Kidney epithelial cell (primary cell): ENCODE measurements at regions not wholly inside any gene's neighbourhood (a gene's known extent, or its start where the extent isn't known, plus 50 kb on each side); places are given as distances from the start of the nearest gene placed in this dataset.

Experiments
- DNase-seq: peaks from one replicate; pipeline ENCODE4 v3.0.0-alpha.2; 2010; ENCODE audit warnings: low read depth
- H3K27me3 ChIP-seq: 2 replicates; pipeline ENCODE4 v1.6.0; 2011; ENCODE audit warnings: low read length; ENCODE audit not compliant: control insufficient read depth, insufficient read depth
- H3K36me3 ChIP-seq: 2 replicates; pipeline ENCODE4 v1.5.1; 2011; ENCODE audit warnings: low read length; ENCODE audit not compliant: control insufficient read depth, insufficient read depth
- H3K4me3 ChIP-seq: 2 replicates; pipeline ENCODE4 v1.5.1; 2011; ENCODE audit warnings: low read depth, mild to moderate bottlenecking, control low read depth, low read length
- TF ChIP-seq, protein P1 (sequence below): IDR thresholded peaks from 2 replicates; pipeline ENCODE4 v1.5.1; 2011; ENCODE audit warnings: mild to moderate bottlenecking, moderate library complexity, low read length, control low read depth, inconsistent platforms; ENCODE audit not compliant: insufficient read depth, poor library complexity, severe bottlenecking

DNA sequence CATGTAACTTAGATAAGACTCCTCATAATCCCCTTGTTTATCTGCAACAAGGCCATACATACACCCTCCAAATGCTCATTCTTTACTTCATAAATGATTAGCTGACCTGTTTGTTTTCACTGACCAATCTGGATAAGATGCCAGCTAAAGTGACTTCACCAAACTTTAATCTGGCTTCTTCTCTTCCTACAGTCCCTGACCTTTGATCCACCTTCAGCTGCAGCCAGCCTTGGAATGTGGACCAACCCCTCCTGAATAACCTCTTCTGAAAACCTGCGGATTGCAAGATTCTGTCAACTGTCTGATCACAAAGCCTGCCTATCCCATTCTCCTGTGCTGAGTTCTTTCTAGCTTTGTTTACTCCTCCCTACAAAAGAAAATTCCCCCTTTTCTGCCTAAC is 476.8 kb downstream of the LRRC70 start:
- Histone ChIP-seq H3K4me3 (no peak overlapping the region), H3K27me3 (no peaks in the 10 kb centered on the region), H3K36me3 (no peaks in the 10 kb centered on the region)
- TF ChIP-seq, protein P1, sequence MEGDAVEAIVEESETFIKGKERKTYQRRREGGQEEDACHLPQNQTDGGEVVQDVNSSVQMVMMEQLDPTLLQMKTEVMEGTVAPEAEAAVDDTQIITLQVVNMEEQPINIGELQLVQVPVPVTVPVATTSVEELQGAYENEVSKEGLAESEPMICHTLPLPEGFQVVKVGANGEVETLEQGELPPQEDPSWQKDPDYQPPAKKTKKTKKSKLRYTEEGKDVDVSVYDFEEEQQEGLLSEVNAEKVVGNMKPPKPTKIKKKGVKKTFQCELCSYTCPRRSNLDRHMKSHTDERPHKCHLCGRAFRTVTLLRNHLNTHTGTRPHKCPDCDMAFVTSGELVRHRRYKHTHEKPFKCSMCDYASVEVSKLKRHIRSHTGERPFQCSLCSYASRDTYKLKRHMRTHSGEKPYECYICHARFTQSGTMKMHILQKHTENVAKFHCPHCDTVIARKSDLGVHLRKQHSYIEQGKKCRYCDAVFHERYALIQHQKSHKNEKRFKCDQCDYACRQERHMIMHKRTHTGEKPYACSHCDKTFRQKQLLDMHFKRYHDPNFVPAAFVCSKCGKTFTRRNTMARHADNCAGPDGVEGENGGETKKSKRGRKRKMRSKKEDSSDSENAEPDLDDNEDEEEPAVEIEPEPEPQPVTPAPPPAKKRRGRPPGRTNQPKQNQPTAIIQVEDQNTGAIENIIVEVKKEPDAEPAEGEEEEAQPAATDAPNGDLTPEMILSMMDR: no peak
- no peak for DNase-seq

DNA sequence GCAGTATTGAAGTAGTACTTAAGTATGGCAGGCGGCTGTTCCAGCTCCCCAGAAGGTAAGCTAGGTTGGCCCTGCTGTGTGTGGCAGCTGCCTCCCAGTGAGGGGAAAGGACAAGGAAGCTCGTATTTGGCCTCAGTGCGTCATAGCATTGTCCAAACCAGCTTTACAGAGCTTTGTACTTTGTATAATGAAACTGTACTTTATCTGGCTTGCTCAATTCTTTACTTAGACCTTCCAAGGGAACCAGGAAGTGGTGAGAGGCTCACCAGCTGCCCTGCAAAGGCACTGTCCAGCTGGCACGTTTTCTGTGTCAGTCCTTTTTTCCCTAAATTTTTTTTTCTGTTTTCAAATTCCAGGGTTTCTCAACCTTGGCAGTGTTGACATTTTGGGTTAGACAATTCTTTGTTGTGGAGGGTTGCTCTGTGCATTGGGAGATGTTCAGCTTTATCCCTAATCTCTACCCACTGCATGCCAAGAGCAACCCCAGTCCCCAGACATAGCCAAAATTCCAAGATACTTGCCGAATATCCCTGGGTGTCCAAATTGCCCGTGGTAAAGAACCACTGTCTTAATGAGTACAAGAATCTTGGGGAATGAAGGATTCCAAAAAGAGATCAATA is 474.5 kb downstream of the LRRC70 start:
- Histone ChIP-seq H3K27me3 (no peaks in the 10 kb centered on the region), H3K4me3 (no peak overlapping the region), H3K36me3 (no peaks in the 10 kb centered on the region)
- no peak for DNase-seq
- TF ChIP-seq, protein P1: no peak

DNA sequence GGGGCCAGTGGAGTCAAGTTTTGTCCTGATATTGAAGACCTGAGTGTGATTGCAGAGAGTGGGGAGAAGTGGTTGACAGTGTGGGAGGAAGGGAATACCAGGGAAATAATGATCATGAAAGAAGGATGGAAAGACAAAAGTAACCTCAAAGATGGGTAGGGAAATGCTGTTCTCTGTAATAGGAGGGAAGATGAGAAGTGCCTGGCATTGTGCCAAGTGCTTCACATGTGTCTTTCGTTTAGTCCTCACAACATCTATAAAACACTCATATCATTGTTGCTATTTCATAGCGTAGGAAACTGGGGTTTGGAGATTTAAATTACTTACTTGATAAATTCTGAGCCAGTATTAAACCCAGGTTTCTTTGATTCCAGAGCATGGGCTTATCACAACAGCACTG is 472.3 kb downstream of the LRRC70 start:
- DNase-seq: no peak
- H3K36me3 ChIP-seq: no peaks in the 10 kb centered on the region
- no peaks in the 10 kb centered on the region for H3K27me3 ChIP-seq
- no peak overlapping the region for H3K4me3 ChIP-seq
- TF ChIP-seq, protein P1: no peak

DNA sequence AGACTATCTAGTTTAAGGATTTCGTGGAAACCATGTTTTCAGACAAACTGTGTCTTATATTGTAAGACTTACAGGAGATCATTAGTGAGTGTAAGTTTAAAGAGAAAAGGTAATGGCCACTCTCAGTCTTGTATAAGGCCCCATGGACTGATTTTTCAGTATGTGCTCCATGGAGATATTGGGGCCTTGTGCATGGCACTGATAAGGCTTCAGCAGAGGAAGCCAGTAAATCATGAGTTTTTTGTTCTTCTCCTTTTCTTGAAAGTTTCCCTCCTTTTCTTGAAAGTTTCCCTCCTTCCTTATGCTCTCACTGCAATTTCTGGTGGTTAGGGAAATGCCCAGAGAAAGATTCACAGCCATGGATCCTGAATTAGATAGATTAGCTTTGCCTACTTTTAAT is 471.3 kb downstream of the LRRC70 start:
- H3K4me3 ChIP-seq: no peak overlapping the region
- no peaks in the 10 kb centered on the region for H3K36me3 ChIP-seq
- no peaks in the 10 kb centered on the region for H3K27me3 ChIP-seq
- TF ChIP-seq, protein P1: no peak
- no peak for DNase-seq

DNA sequence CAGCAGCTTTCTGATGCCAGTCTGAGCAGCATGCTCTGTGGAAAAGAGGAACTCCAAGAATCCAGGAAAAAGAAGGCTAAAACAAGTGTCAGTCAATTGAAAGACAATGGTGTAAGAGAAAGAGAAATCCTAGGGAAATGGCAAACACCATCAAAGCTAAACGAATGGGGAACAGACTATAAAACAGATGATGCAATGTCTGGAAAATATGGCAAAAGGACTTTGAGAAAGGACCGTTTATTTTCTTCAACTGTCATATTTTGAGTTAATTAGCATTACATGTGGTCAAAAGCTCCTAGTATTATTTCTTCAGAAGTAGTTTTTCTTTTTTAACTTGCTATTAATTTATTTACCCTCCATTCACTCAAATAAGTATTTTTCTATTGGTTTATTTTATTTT is 465.2 kb downstream of the LRRC70 start:
- Histone ChIP-seq H3K4me3 (no peak overlapping the region), H3K27me3 (no peaks in the 10 kb centered on the region), H3K36me3 (no peaks in the 10 kb centered on the region)
- TF ChIP-seq, protein P1: no peak
- DNase-seq: no peak

DNA sequence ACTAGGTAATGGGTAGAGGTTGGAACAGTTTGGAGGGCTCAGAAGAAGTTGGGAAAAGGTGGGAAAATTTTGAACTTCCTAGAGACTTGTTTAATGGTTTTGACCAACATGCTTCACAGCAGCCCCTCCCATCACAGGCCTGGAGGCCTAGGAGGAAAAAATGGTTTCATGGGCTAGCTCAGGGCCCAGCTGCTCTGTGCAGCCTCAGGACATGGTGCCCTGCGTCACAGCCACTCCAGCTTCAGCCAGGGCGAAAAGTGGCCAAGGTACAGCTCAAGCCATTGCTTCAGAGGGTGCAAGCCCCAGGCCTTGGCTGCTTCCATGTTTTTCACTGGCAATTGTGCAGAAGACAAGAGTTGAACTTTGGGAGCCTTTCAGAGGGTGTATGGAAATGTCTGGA is 453.7 kb downstream of the LRRC70 start:
- Histone ChIP-seq H3K4me3 (no peak overlapping the region), H3K27me3 (no peaks in the 10 kb centered on the region), H3K36me3 (no peaks in the 10 kb centered on the region)
- DNase-seq: no peak
- TF ChIP-seq, protein P1: no peak
